ENCODE measurements at regions not wholly inside any gene's neighbourhood (a gene's known extent, or its start where the extent isn't known, plus 50 kb on each side); places are given as distances from the start of the nearest gene placed in this dataset.

GRCh38 chr5:120236360-120236759 lies 227.7 kb upstream of the PRR16 start:
- Histone ChIP-seq H3K4me3 (no peak overlapping the region), H3K27ac (no peak overlapping the region), H3K4me1 (no peaks in the 10 kb centered on the region), H3K9me3 (no peaks in the 10 kb centered on the region), H3K4me2 (no peak overlapping the region)
- no peak for DNase-seq (ENCODE audit: low read depth in 1 of 2, low spot score in 1 of 2)
- FAIRE-seq: no peak
- ATAC-seq: no peak
- 35% methylated on average over 3 of the region's 3 CpGs for WGBS (ENCODE audit: missing lambda C conversion rate)
- ChIA-PET POLR2A (no interaction called here), CTCF (interaction anchor here (1.0 kb wide), 1 partner anchor 21 kb away, joined by 3 read pairs; no protein-coding TSS in a partner anchor)
- TF ChIP-seq SMC3 (IDR thresholded peaks at IDR 0.05) (no peak), ATOH8 (CRISPR knock-in tag; IDR thresholded peaks at IDR 0.05; ENCODE audit: low read depth) (no peak), CBX8 (IDR thresholded peaks at IDR 0.05) (no peak), EHF (CRISPR knock-in tag; IDR thresholded peaks at IDR 0.05) (no peak), FOSL2 (IDR thresholded peaks at IDR 0.05) (no peak), FOSL2 (CRISPR knock-in tag; IDR thresholded peaks at IDR 0.05) (no peak), CBX2 (IDR thresholded peaks at IDR 0.05; ENCODE audit: borderline replicate concordance, low read depth) (no peak), ZSCAN20 (CRISPR knock-in tag; IDR thresholded peaks at IDR 0.05) (no peak), MAX (IDR thresholded peaks at IDR 0.05) (no peak), HES2 (IDR thresholded peaks at IDR 0.05) (no peak), RAD21 (conservative IDR thresholded peaks at IDR 0.05 in 1 of 2, IDR thresholded peaks at IDR 0.05 in 1 of 2) (no peak), HOXB5 (CRISPR knock-in tag; IDR thresholded peaks at IDR 0.05) (no peak), TFCP2L1 (CRISPR knock-in tag; IDR thresholded peaks at IDR 0.05) (no peak), ZNF302 (CRISPR knock-in tag; IDR thresholded peaks at IDR 0.05) (no peak), HOXA7 (CRISPR knock-in tag; IDR thresholded peaks at IDR 0.05) (no peak), MYC (IDR thresholded peaks at IDR 0.05; ENCODE audit: borderline replicate concordance, low read length) (no peak), BHLHE40 (IDR thresholded peaks at IDR 0.05; ENCODE audit: low read depth, low read length) (no peak), KDM1A (IDR thresholded peaks at IDR 0.05; ENCODE audit: low read depth) (no peak)

- DNase-seq (ENCODE audit: low read depth in 1 of 2, low spot score in 1 of 2) (no peak), FAIRE-seq (no peak), ATAC-seq (no peak)
- no peaks in the 10 kb centered on the region for H3K9me3 ChIP-seq
- 47% methylated on average over 1 of the region's 1 CpG for WGBS (ENCODE audit: missing lambda C conversion rate)
- no peak overlapping the region for H3K4me2 ChIP-seq
- no peak overlapping the region for H3K27ac ChIP-seq
- CTCF ChIA-PET: no interaction called here
- POLR2A ChIA-PET: no interaction called here
- no peak overlapping the region for H3K4me3 ChIP-seq
- H3K4me1 ChIP-seq: no peaks in the 10 kb centered on the region
- no peak for TF ChIP-seq ESRRA (IDR thresholded peaks at IDR 0.05; ENCODE audit: borderline replicate concordance, low read length)
These were observed 225.0 kb upstream of the PRR16 start for GRCh38 chr5:120239086-120239485.

GRCh38 chr5:120240706-120241105 lies 223.4 kb upstream of the PRR16 start:
- H3K4me1 ChIP-seq: no peaks in the 10 kb centered on the region
- FAIRE-seq (no peak), DNase-seq (ENCODE audit: low read depth in 1 of 2, low spot score in 1 of 2) (no peak), ATAC-seq (no peak)
- ChIA-PET CTCF (no interaction called here), POLR2A (no interaction called here)
- no peak overlapping the region for H3K4me2 ChIP-seq
- no peak overlapping the region for H3K27ac ChIP-seq
- TF ChIP-seq SMC3 (IDR thresholded peaks at IDR 0.05): no peak
- TF ChIP-seq JUN (IDR thresholded peaks at IDR 0.05): no peak
- TF ChIP-seq CTCF (IDR thresholded peaks at IDR 0.05): no peak
- TF ChIP-seq RCOR1 (IDR thresholded peaks at IDR 0.05; ENCODE audit: low read depth, low read length): no peak
- no peak for TF ChIP-seq RFX5 (IDR thresholded peaks at IDR 0.05)
- no peak for TF ChIP-seq CHD4 (IDR thresholded peaks at IDR 0.05; ENCODE audit: borderline replicate concordance)
- TF ChIP-seq NFE2L2 (conservative IDR thresholded peaks at IDR 0.05; ENCODE audit: low read length): no peak
- TF ChIP-seq FOSB (CRISPR knock-in tag; IDR thresholded peaks at IDR 0.05): no peak
- TF ChIP-seq RNF2 (IDR thresholded peaks at IDR 0.05; ENCODE audit: borderline replicate concordance, low read depth): no peak
- TF ChIP-seq POLR2A (IDR thresholded peaks at IDR 0.05; ENCODE audit: low read length): no peak
- H3K4me3 ChIP-seq: no peak overlapping the region
- H3K9me3 ChIP-seq: no peaks in the 10 kb centered on the region

All from A549 (cell line).